Esophagus squamous epithelium (tissue), 4 donors: ENCODE measurements at regions not wholly inside any gene's neighbourhood (a gene's known extent, or its start where the extent isn't known, plus 50 kb on each side); places are given as distances from the start of the nearest gene placed in this dataset.

Experiments
- POLR2A ChIP-seq, 4 donors: fragments of 450-650 bp; IDR thresholded peaks; one replicate each; pipeline ENCODE4 v1.6.1; 2017; ENCODE audit warnings: antibody characterized with exemption in 4 of 4, mild to moderate bottlenecking in 4 of 4, moderate library complexity in 3 of 4
- TF ChIP-seq, protein P1 (sequence below), 6 experiments: fragments of 450-650 bp in 4 of 6; fragments of 200-600 bp in 2 of 6; sonication (generic) in 2 of 6; IDR thresholded peaks; one replicate each; pipeline ENCODE4 v1.5.1; 2016 to 2019; ENCODE audit warnings: antibody characterized with exemption in 6 of 6, mild to moderate bottlenecking in 4 of 6, moderate library complexity in 4 of 6

DNA sequence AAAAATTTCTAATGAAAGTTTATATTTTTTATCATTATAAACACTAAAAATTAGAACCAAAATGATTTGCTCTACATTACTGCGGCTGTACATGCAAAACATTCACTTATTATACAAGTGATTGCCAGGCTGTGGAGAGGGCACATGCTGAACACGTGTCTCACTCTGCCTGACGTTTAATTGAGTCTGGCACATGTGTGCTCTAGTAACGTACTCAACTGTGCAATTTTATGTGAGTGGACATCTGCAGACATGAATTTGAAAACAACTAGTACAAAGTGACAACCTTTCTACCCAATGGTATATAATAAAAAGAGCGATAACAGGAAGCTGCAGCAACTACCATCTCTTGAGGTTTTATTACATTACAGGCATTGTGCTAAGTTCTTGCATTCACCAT lies 341.4 kb downstream of the KLF12 start:
- TF ChIP-seq, protein P1, sequence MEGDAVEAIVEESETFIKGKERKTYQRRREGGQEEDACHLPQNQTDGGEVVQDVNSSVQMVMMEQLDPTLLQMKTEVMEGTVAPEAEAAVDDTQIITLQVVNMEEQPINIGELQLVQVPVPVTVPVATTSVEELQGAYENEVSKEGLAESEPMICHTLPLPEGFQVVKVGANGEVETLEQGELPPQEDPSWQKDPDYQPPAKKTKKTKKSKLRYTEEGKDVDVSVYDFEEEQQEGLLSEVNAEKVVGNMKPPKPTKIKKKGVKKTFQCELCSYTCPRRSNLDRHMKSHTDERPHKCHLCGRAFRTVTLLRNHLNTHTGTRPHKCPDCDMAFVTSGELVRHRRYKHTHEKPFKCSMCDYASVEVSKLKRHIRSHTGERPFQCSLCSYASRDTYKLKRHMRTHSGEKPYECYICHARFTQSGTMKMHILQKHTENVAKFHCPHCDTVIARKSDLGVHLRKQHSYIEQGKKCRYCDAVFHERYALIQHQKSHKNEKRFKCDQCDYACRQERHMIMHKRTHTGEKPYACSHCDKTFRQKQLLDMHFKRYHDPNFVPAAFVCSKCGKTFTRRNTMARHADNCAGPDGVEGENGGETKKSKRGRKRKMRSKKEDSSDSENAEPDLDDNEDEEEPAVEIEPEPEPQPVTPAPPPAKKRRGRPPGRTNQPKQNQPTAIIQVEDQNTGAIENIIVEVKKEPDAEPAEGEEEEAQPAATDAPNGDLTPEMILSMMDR (IDR thresholded peaks at IDR 0.05) = no peak
- TF ChIP-seq POLR2A (IDR thresholded peaks at IDR 0.05) = no peak
